ENCODE measurements at regions not wholly inside any gene's neighbourhood (a gene's known extent, or its start where the extent isn't known, plus 50 kb on each side); places are given as distances from the start of the nearest gene placed in this dataset.

DNA sequence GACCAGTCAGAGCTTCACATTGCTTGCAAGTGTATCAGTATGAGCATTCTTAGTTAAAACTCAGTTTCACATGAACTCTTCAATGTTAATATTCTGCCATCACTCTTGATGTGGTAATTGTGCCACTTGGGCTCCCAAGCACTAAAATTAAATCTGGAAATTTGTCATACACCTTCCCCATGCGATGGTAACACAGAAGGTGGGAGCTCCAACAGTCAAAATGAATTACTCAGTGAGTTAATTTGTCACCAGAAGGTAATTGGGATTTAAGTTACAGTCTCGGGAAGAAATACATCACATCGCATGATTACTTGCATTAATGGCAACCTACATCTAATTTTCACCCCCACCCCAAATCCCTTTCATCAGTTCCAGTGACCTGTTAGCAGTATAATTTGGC is 376.5 kb upstream of the DAB1 start:
- TF ChIP-seq POLR2AphosphoS5 (IDR thresholded peaks at IDR 0.05; ENCODE audit: low read depth, low read length): no peak
- no peak for TF ChIP-seq POLR2A (IDR thresholded peaks at IDR 0.05; ENCODE audit: low read depth, low read length)
- no peak for TF ChIP-seq PAX5 (IDR thresholded peaks at IDR 0.05; ENCODE audit: insufficient read depth, low read length, severe bottlenecking)
- no peak for TF ChIP-seq TAF1 (IDR thresholded peaks at IDR 0.05; ENCODE audit: low read depth, low read length)
- TF ChIP-seq POU2F2 (IDR thresholded peaks at IDR 0.05; ENCODE audit: low read depth, low read length): no peak
- no peak for TF ChIP-seq SPI1 (IDR thresholded peaks at IDR 0.05; ENCODE audit: low read depth, low read length)
